ENCODE measurements at regions not wholly inside any gene's neighbourhood (a gene's known extent, or its start where the extent isn't known, plus 50 kb on each side); places are given as distances from the start of the nearest gene placed in this dataset.

- Mint-ChIP-seq H3K4me1 (ENCODE audit: low read depth) (no peaks in the 10 kb centered on the region), H3K27me3 (ENCODE audit: insufficient read depth) (no peaks in the 10 kb centered on the region), H3K9me3 (no peaks in the 10 kb centered on the region), H3K27ac (no peak overlapping the region), H3K4me3 (no peak overlapping the region), H3K36me3 (ENCODE audit: low read depth) (no peaks in the 10 kb centered on the region)
- DNase-seq (ENCODE audit: low spot score), result no peak
- intact Hi-C loops (cut with micrococcal nuclease), result no loop called here
Measured at GRCh38 chr10:89929282-89930026, 228.1 kb downstream of the KIF20B start.

- no peak for DNase-seq (ENCODE audit: low spot score)
- no peaks in the 10 kb centered on the region for H3K36me3 Mint-ChIP-seq (ENCODE audit: low read depth)
- no peak overlapping the region for H3K27ac Mint-ChIP-seq
- intact Hi-C loops (cut with micrococcal nuclease), result no loop called here
- no peaks in the 10 kb centered on the region for H3K4me1 Mint-ChIP-seq (ENCODE audit: low read depth)
- H3K4me3 Mint-ChIP-seq, result no peak overlapping the region
- H3K9me3 Mint-ChIP-seq, result peaks cover 3% of the 10 kb centered on the region
- H3K27me3 Mint-ChIP-seq (ENCODE audit: insufficient read depth), result no peaks in the 10 kb centered on the region
Measured at GRCh38 chr10:89937494-89937893, 236.1 kb downstream of the KIF20B start.

- Mint-ChIP-seq H3K4me3 (no peak overlapping the region), H3K27ac (no peak overlapping the region), H3K9me3 (peaks cover 3% of the 10 kb centered on the region), H3K4me1 (ENCODE audit: low read depth) (no peaks in the 10 kb centered on the region), H3K27me3 (ENCODE audit: insufficient read depth) (no peaks in the 10 kb centered on the region), H3K36me3 (ENCODE audit: low read depth) (no peaks in the 10 kb centered on the region)
- intact Hi-C loops (cut with micrococcal nuclease), result no loop called here
- DNase-seq (ENCODE audit: low spot score), result no peak
Measured at GRCh38 chr10:89940076-89940475, 238.7 kb downstream of the KIF20B start.

GRCh38 chr10:89942217-89942616 lies 240.8 kb downstream of the KIF20B start:
- Mint-ChIP-seq H3K36me3 (ENCODE audit: low read depth) (no peaks in the 10 kb centered on the region), H3K9me3 (no peaks in the 10 kb centered on the region), H3K27me3 (ENCODE audit: insufficient read depth) (no peaks in the 10 kb centered on the region), H3K27ac (no peak overlapping the region), H3K4me1 (ENCODE audit: low read depth) (no peaks in the 10 kb centered on the region), H3K4me3 (no peak overlapping the region)
- intact Hi-C loops (cut with micrococcal nuclease), result no loop called here
- DNase-seq (ENCODE audit: low spot score), result no peak

- no peaks in the 10 kb centered on the region for H3K9me3 Mint-ChIP-seq
- no peaks in the 10 kb centered on the region for H3K4me1 Mint-ChIP-seq (ENCODE audit: low read depth)
- H3K27me3 Mint-ChIP-seq (ENCODE audit: insufficient read depth), result peaks cover 2% of the 10 kb centered on the region
- intact Hi-C loops (cut with micrococcal nuclease), result no loop called here
- no peak overlapping the region for H3K27ac Mint-ChIP-seq
- DNase-seq (ENCODE audit: low spot score), result no peak
- no peaks in the 10 kb centered on the region for H3K36me3 Mint-ChIP-seq (ENCODE audit: low read depth)
- H3K4me3 Mint-ChIP-seq, result no peak overlapping the region
Measured at GRCh38 chr10:89944138-89944537, 242.7 kb downstream of the KIF20B start.

- Mint-ChIP-seq H3K36me3 (ENCODE audit: low read depth) (no peaks in the 10 kb centered on the region), H3K27me3 (ENCODE audit: insufficient read depth) (peaks cover 2% of the 10 kb centered on the region), H3K4me3 (no peak overlapping the region), H3K9me3 (no peaks in the 10 kb centered on the region), H3K4me1 (ENCODE audit: low read depth) (no peaks in the 10 kb centered on the region), H3K27ac (no peak overlapping the region)
- no peak for DNase-seq (ENCODE audit: low spot score)
- intact Hi-C loops (cut with micrococcal nuclease), result no loop called here
Measured at GRCh38 chr10:89946106-89946505, 244.7 kb downstream of the KIF20B start.

GRCh38 chr10:89949496-89949895 lies 248.1 kb downstream of the KIF20B start:
- Mint-ChIP-seq H3K36me3 (ENCODE audit: low read depth) (no peaks in the 10 kb centered on the region), H3K9me3 (no peaks in the 10 kb centered on the region), H3K27me3 (ENCODE audit: insufficient read depth) (peaks cover 2% of the 10 kb centered on the region), H3K4me3 (no peak overlapping the region), H3K4me1 (ENCODE audit: low read depth) (no peaks in the 10 kb centered on the region), H3K27ac (no peak overlapping the region)
- intact Hi-C loops (cut with micrococcal nuclease), result no loop called here
- DNase-seq (ENCODE audit: low spot score), result no peak

GRCh38 chr10:89952325-89952724 lies 250.9 kb downstream of the KIF20B start:
- no peaks in the 10 kb centered on the region for H3K9me3 Mint-ChIP-seq
- DNase-seq (ENCODE audit: low spot score), result no peak
- no peak overlapping the region for H3K27ac Mint-ChIP-seq
- H3K36me3 Mint-ChIP-seq (ENCODE audit: low read depth), result no peaks in the 10 kb centered on the region
- intact Hi-C loops (cut with micrococcal nuclease), result loop anchor here (5.0 kb wide), 2 partner anchors 160 to 915 kb away; no protein-coding TSS in a partner anchor
- no peak overlapping the region for H3K4me3 Mint-ChIP-seq
- no peaks in the 10 kb centered on the region for H3K4me1 Mint-ChIP-seq (ENCODE audit: low read depth)
- peaks cover 2% of the 10 kb centered on the region for H3K27me3 Mint-ChIP-seq (ENCODE audit: insufficient read depth)

GRCh38 chr10:89952751-89953150 lies 251.4 kb downstream of the KIF20B start:
- H3K9me3 Mint-ChIP-seq, result no peaks in the 10 kb centered on the region
- H3K4me3 Mint-ChIP-seq, result no peak overlapping the region
- H3K36me3 Mint-ChIP-seq (ENCODE audit: low read depth), result no peaks in the 10 kb centered on the region
- peaks cover 2% of the 10 kb centered on the region for H3K27me3 Mint-ChIP-seq (ENCODE audit: insufficient read depth)
- no peak for DNase-seq (ENCODE audit: low spot score)
- H3K4me1 Mint-ChIP-seq (ENCODE audit: low read depth), result no peaks in the 10 kb centered on the region
- no peak overlapping the region for H3K27ac Mint-ChIP-seq
- intact Hi-C loops (cut with micrococcal nuclease), result loop anchor here (5.0 kb wide), 2 partner anchors 160 to 915 kb away; no protein-coding TSS in a partner anchor

GRCh38 chr10:89954061-89954460 lies 252.7 kb downstream of the KIF20B start:
- Mint-ChIP-seq H3K27ac (no peak overlapping the region), H3K4me3 (no peak overlapping the region), H3K27me3 (ENCODE audit: insufficient read depth) (no peaks in the 10 kb centered on the region), H3K4me1 (ENCODE audit: low read depth) (no peaks in the 10 kb centered on the region), H3K9me3 (no peaks in the 10 kb centered on the region), H3K36me3 (ENCODE audit: low read depth) (no peaks in the 10 kb centered on the region)
- DNase-seq (ENCODE audit: low spot score), result no peak
- intact Hi-C loops (cut with micrococcal nuclease), result loop anchor here (5.0 kb wide), 2 partner anchors 162 to 913 kb away; no protein-coding TSS in a partner anchor

GRCh38 chr10:89954787-89955566 lies 253.6 kb downstream of the KIF20B start:
- Mint-ChIP-seq H3K4me3 (no peak overlapping the region), H3K36me3 (ENCODE audit: low read depth) (no peaks in the 10 kb centered on the region), H3K9me3 (no peaks in the 10 kb centered on the region), H3K27ac (no peak overlapping the region), H3K4me1 (ENCODE audit: low read depth) (no peaks in the 10 kb centered on the region), H3K27me3 (ENCODE audit: insufficient read depth) (no peaks in the 10 kb centered on the region)
- intact Hi-C loops (cut with micrococcal nuclease), result loop anchor here (5.0 kb wide), 2 partner anchors 163 to 912 kb away; no protein-coding TSS in a partner anchor
- no peak for DNase-seq (ENCODE audit: low spot score)

- intact Hi-C loops (cut with micrococcal nuclease), result no loop called here
- no peaks in the 10 kb centered on the region for H3K9me3 Mint-ChIP-seq
- no peak overlapping the region for H3K27ac Mint-ChIP-seq
- no peak overlapping the region for H3K4me3 Mint-ChIP-seq
- H3K4me1 Mint-ChIP-seq (ENCODE audit: low read depth), result no peaks in the 10 kb centered on the region
- H3K27me3 Mint-ChIP-seq (ENCODE audit: insufficient read depth), result peaks cover 5% of the 10 kb centered on the region
- no peak for DNase-seq (ENCODE audit: low spot score)
- no peaks in the 10 kb centered on the region for H3K36me3 Mint-ChIP-seq (ENCODE audit: low read depth)
Measured at GRCh38 chr10:89959433-89960110, 258.2 kb downstream of the KIF20B start.
